PC-9 (cell line): ENCODE measurements at regions not wholly inside any gene's neighbourhood (a gene's known extent, or its start where the extent isn't known, plus 50 kb on each side); places are given as distances from the start of the nearest gene placed in this dataset.
"Not testable (repeated sequence)": the region's sequence is repeated elsewhere in the genome, so short reads cannot be mapped to it uniquely, and the experiment has no call there.

Experiments used
- BruUV-seq: library from RNA; stranded (reverse); fragments of 400-500 nt; replicated peaks from 2 replicates; lab custom pipeline; 2021; lab: Mats Ljungman, UMichigan
- CTCF ChIA-PET: fragments of 300-600 bp; sonication (Branson Sonifier 250); formaldehyde crosslinking; loops from one replicate; lab custom pipeline; 2022; ENCODE audit warnings: antibody characterized with exemption; lab: Charles Lee
- POLR2A ChIA-PET: fragments of 300-600 bp; sonication (Branson Sonifier 250); formaldehyde crosslinking; loops from one replicate; lab custom pipeline; 2022; ENCODE audit warnings: antibody characterized with exemption; ENCODE audit not compliant: unreplicated experiment; lab: Charles Lee
- DNase-seq, 2 experiments: peaks; one replicate each; pipeline versions ENCODE4 v3.0.0 to v3.0.0-alpha.2; 2015 to 2022; ENCODE audit warnings: mixed read lengths in 1 of 2
- H2AFZ ChIP-seq: fragments of 200-600 bp; sonication (generic); 2 replicates; pipeline ENCODE4 v1.8.1; 2017; ENCODE audit warnings: antibody characterized with exemption
- H3F3A ChIP-seq: fragments of 200-600 bp; sonication (generic); 2 replicates; pipeline ENCODE4 v1.8.1; 2017; ENCODE audit warnings: antibody characterized with exemption, mild to moderate bottlenecking, low read depth; ENCODE audit not compliant: insufficient read depth
- H3K27ac ChIP-seq: fragments of 200-600 bp; sonication (generic); 2 replicates; pipeline ENCODE4 v1.6.1; 2016; ENCODE audit warnings: mixed run types
- H3K27me3 ChIP-seq: fragments of 200-600 bp; sonication (generic); 2 replicates; pipeline ENCODE4 v1.6.1; 2016; ENCODE audit warnings: low read depth, mixed run types; ENCODE audit not compliant: insufficient read depth
- H3K36me3 ChIP-seq: fragments of 200-600 bp; sonication (generic); 2 replicates; pipeline ENCODE4 v1.6.1; 2016; ENCODE audit warnings: low read depth, mixed run types
- H3K4me1 ChIP-seq: fragments of 200-600 bp; sonication (generic); replicated peaks from 2 replicates; pipeline ENCODE4 v1.6.1; 2016; ENCODE audit warnings: mixed run types; ENCODE audit not compliant: insufficient read depth
- H3K4me2 ChIP-seq: fragments of 200-600 bp; sonication (generic); 2 replicates; pipeline ENCODE4 v1.6.1; 2017; ENCODE audit warnings: mixed run types
- H3K4me3 ChIP-seq: fragments of 200-600 bp; sonication (generic); 2 replicates; pipeline ENCODE4 v1.6.1; 2016; ENCODE audit warnings: mixed run types
- H3K79me2 ChIP-seq: fragments of 200-600 bp; sonication (generic); 2 replicates; pipeline ENCODE4 v1.6.1; 2017; ENCODE audit warnings: low read depth, mixed run types
- H3K9me2 ChIP-seq: fragments of 200-600 bp; sonication (generic); 2 replicates; pipeline ENCODE4 v1.8.1; 2017; ENCODE audit warnings: mild to moderate bottlenecking; ENCODE audit not compliant: insufficient read depth
- H3K9me3 ChIP-seq: fragments of 200-600 bp; sonication (generic); 2 replicates; pipeline ENCODE4 v1.8.1; 2016; ENCODE audit warnings: low read depth; ENCODE audit not compliant: insufficient read depth
- H4K20me1 ChIP-seq: fragments of 200-600 bp; sonication (generic); 2 replicates; pipeline ENCODE4 v1.8.1; 2017; ENCODE audit not compliant: insufficient read depth
- CTCF ChIP-seq: fragments of 200-600 bp; sonication (generic); conservative IDR thresholded peaks from 2 replicates; pipeline ENCODE4 v1.6.1; 2017; ENCODE audit warnings: mixed run types, antibody characterized with exemption, mild to moderate bottlenecking, moderate library complexity
- EZH2 ChIP-seq: fragments of 200-600 bp; sonication (generic); IDR thresholded peaks from 2 replicates; pipeline ENCODE4 v1.8.0; 2017; ENCODE audit warnings: antibody characterized with exemption, low read depth
- intact Hi-C: fragments of 100-400 bp; cut with micrococcal nuclease; formaldehyde crosslinking; loops from one replicate; pipeline ENCODE4 v1.10.0; 2022; ENCODE audit not compliant: unreplicated experiment

- H3K27ac ChIP-seq, result no peak overlapping the region
- intact Hi-C loops, result no loop called here
- H3F3A ChIP-seq, result no peaks in the 10 kb centered on the region
- H3K79me2 ChIP-seq, result no peaks in the 10 kb centered on the region
- DNase-seq, result no peak
- H2AFZ ChIP-seq, result no peak overlapping the region
- no peaks in the 10 kb centered on the region for H4K20me1 ChIP-seq
- POLR2A ChIA-PET, result no interaction called here
- no peaks in the 10 kb centered on the region for H3K4me1 ChIP-seq
- no peak overlapping the region for H3K4me3 ChIP-seq
- no peak overlapping the region for H3K4me2 ChIP-seq
- no peak for TF ChIP-seq EZH2
- no peak for TF ChIP-seq CTCF
- H3K27me3 ChIP-seq, result no peaks in the 10 kb centered on the region
- CTCF ChIA-PET, result no interaction called here
- H3K36me3 ChIP-seq, result no peaks in the 10 kb centered on the region
- H3K9me3 ChIP-seq, result no peaks in the 10 kb centered on the region
- no peaks in the 10 kb centered on the region for H3K9me2 ChIP-seq
- no TSS peak for BruUV-seq
These were observed 318.2 kb upstream of the RGS17 start for GRCh38 chr6:153449279-153449678.

- POLR2A ChIA-PET, H3K4me2 ChIP-seq, H4K20me1 ChIP-seq, H3K27ac ChIP-seq, CTCF ChIA-PET, H3K36me3 ChIP-seq, H3K9me3 ChIP-seq, H3K9me2 ChIP-seq, H3F3A ChIP-seq, H3K4me1 ChIP-seq, H3K27me3 ChIP-seq, H2AFZ ChIP-seq, DNase-seq, intact Hi-C loops, BruUV-seq, H3K4me3 ChIP-seq, H3K79me2 ChIP-seq: not testable (repeated sequence)
These were observed 311.7 kb upstream of the RGS17 start for GRCh38 chr6:153442749-153443148.

GRCh38 chr6:153442096-153442495 is 311.0 kb upstream of the RGS17 start:
- ChIA-PET POLR2A (no interaction called here), CTCF (no interaction called here)
- Histone ChIP-seq H3F3A (no peaks in the 10 kb centered on the region), H4K20me1 (no peaks in the 10 kb centered on the region), H3K36me3 (no peaks in the 10 kb centered on the region), H3K4me1 (no peaks in the 10 kb centered on the region), H3K4me3 (no peak overlapping the region), H3K79me2 (no peaks in the 10 kb centered on the region), H3K27ac (no peak overlapping the region), H3K9me3 (no peaks in the 10 kb centered on the region), H3K27me3 (no peaks in the 10 kb centered on the region), H3K4me2 (no peak overlapping the region), H2AFZ (no peak overlapping the region), H3K9me2 (no peaks in the 10 kb centered on the region)
- TF ChIP-seq EZH2 (no peak), CTCF (no peak)
- no peak for DNase-seq
- intact Hi-C loops, result no loop called here
- no TSS peak for BruUV-seq

DNA sequence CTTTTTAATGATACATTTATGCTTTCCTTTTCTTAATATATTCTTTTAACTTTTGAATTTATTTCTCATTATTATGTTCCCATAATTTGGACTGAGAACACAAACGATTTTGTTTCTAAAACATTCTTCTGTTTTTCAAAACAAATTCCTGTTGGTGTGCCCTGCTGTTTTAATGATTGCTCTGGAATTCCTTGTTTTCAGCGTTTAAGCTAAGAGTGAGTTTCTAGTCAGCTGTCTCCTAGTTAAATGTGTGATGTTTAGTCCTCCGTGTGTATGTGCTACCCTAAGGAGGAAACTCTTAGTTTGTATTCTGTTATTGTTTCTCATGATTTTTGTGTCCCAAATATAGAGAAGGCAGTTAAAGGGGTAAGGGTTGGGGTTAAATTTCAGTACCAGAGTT is 306.1 kb upstream of the RGS17 start:
- no TSS peak for BruUV-seq
- H3K79me2 ChIP-seq, result no peaks in the 10 kb centered on the region
- H3K27ac ChIP-seq, result no peak overlapping the region
- H3K9me2 ChIP-seq, result no peaks in the 10 kb centered on the region
- no peak overlapping the region for H3K4me2 ChIP-seq
- TF ChIP-seq EZH2, result no peak
- no peak for TF ChIP-seq CTCF
- no peak overlapping the region for H3K4me3 ChIP-seq
- POLR2A ChIA-PET, result no interaction called here
- CTCF ChIA-PET, result no interaction called here
- H3F3A ChIP-seq, result no peaks in the 10 kb centered on the region
- H3K27me3 ChIP-seq, result no peaks in the 10 kb centered on the region
- no peaks in the 10 kb centered on the region for H3K9me3 ChIP-seq
- H3K4me1 ChIP-seq, result no peaks in the 10 kb centered on the region
- H2AFZ ChIP-seq, result no peak overlapping the region
- no peaks in the 10 kb centered on the region for H3K36me3 ChIP-seq
- no peaks in the 10 kb centered on the region for H4K20me1 ChIP-seq
- intact Hi-C loops, result no loop called here
- no peak for DNase-seq
